ENCODE measurements at regions not wholly inside any gene's neighbourhood (a gene's known extent, or its start where the extent isn't known, plus 50 kb on each side); places are given as distances from the start of the nearest gene placed in this dataset.
"Not testable (repeated sequence)": the region's sequence is repeated elsewhere in the genome, so short reads cannot be mapped to it uniquely, and the experiment has no call there.

GRCh38 chr18:71370671-71371445 lies 1082.0 kb downstream of the SOCS6 start:
- DNase-seq (ENCODE audit: low spot score) = no peak

GRCh38 chr18:71370095-71370494 lies 1081.2 kb downstream of the SOCS6 start:
- DNase-seq (ENCODE audit: low spot score) = no peak

- no peak for DNase-seq (ENCODE audit: low spot score)
Observed at GRCh38 chr18:71362140-71362539, 1073.3 kb downstream of the SOCS6 start.

- not testable (repeated sequence) for DNase-seq (ENCODE audit: low spot score)
Observed at GRCh38 chr18:71355599-71355998, 1066.8 kb downstream of the SOCS6 start.

- no peak for DNase-seq (ENCODE audit: low spot score)
Observed at GRCh38 chr18:71352618-71353017, 1063.8 kb downstream of the SOCS6 start.

GRCh38 chr18:71336576-71337210 lies 1047.8 kb downstream of the SOCS6 start:
- DNase-seq (ENCODE audit: low spot score) = no peak

- no peak for DNase-seq (ENCODE audit: low spot score)
Observed at GRCh38 chr18:71329563-71329962, 1040.7 kb downstream of the SOCS6 start.

- no peak for DNase-seq (ENCODE audit: low spot score)
Observed at GRCh38 chr18:71329114-71329513, 1040.3 kb downstream of the SOCS6 start.

GRCh38 chr18:71327850-71328249 lies 1039.0 kb downstream of the SOCS6 start:
- no peak for DNase-seq (ENCODE audit: low spot score)

- no peak for DNase-seq (ENCODE audit: low spot score)
Observed at GRCh38 chr18:71327441-71327840, 1038.6 kb downstream of the SOCS6 start.

GRCh38 chr18:71326826-71327225 lies 1038.0 kb downstream of the SOCS6 start:
- no peak for DNase-seq (ENCODE audit: low spot score)

- DNase-seq (ENCODE audit: low spot score) = no peak
Observed at GRCh38 chr18:71324356-71324755, 1035.5 kb downstream of the SOCS6 start.

GRCh38 chr18:71322201-71322600 lies 1033.4 kb downstream of the SOCS6 start:
- no peak for DNase-seq (ENCODE audit: low spot score)

GRCh38 chr18:71321319-71321718 lies 1032.5 kb downstream of the SOCS6 start:
- no peak for DNase-seq (ENCODE audit: low spot score)

GRCh38 chr18:71304856-71305255 lies 1016.0 kb downstream of the SOCS6 start:
- DNase-seq (ENCODE audit: low spot score) = no peak

GRCh38 chr18:71303743-71304142 lies 1014.9 kb downstream of the SOCS6 start:
- not testable (repeated sequence) for DNase-seq (ENCODE audit: low spot score)

- no peak for DNase-seq (ENCODE audit: low spot score)
Observed at GRCh38 chr18:71301596-71301995, 1012.8 kb downstream of the SOCS6 start.

- DNase-seq (ENCODE audit: low spot score) = not testable (repeated sequence)
Observed at GRCh38 chr18:71294201-71294600, 1005.4 kb downstream of the SOCS6 start.

- DNase-seq (ENCODE audit: low spot score) = no peak
Observed at GRCh38 chr18:71293322-71293721, 1004.5 kb downstream of the SOCS6 start.

GRCh38 chr18:71287268-71287667 lies 998.4 kb downstream of the SOCS6 start:
- DNase-seq (ENCODE audit: low spot score) = no peak

GRCh38 chr18:71252351-71252865 lies 963.6 kb downstream of the SOCS6 start:
- DNase-seq (ENCODE audit: low spot score) = no peak

- no peak for DNase-seq (ENCODE audit: low spot score)
Observed at GRCh38 chr18:71250191-71250590, 961.3 kb downstream of the SOCS6 start.

- DNase-seq (ENCODE audit: low spot score) = no peak
Observed at GRCh38 chr18:71249791-71250190, 960.9 kb downstream of the SOCS6 start.
